Activated CD4-positive, alpha-beta T cell treated with anti-CD3 and anti-CD28 coated beads, Interleukin-2, amount 10 ng/mL, durations not matched to agents 7 days and 5 days (primary cell): ENCODE measurements at regions not wholly inside any gene's neighbourhood (a gene's known extent, or its start where the extent isn't known, plus 50 kb on each side); places are given as distances from the start of the nearest gene placed in this dataset.

Source experiments
- CTCF ChIA-PET: fragments of 350-600 bp; sonication (Branson Sonifier 250); formaldehyde crosslinking; loops from one replicate; lab custom pipeline; 2021; ENCODE audit warnings: antibody characterized with exemption; lab: Charles Lee
- POLR2A ChIA-PET: fragments of 350-600 bp; sonication (Branson Sonifier 250); formaldehyde crosslinking; loops from one replicate; lab custom pipeline; 2021; ENCODE audit warnings: antibody characterized with exemption; lab: Charles Lee
- DNase-seq: peaks from one replicate; pipeline ENCODE4 v3.0.0-alpha.2; 2020
- H3K27ac Mint-ChIP-seq: one replicate; pipeline ENCODE4 v1.8.0; 2021; ENCODE audit warnings: mild to moderate bottlenecking, moderate library complexity, mixed read lengths
- H3K27me3 Mint-ChIP-seq: one replicate; pipeline ENCODE4 v1.8.0; 2021; ENCODE audit warnings: mixed read lengths
- H3K36me3 Mint-ChIP-seq: one replicate; pipeline ENCODE4 v1.8.0; 2021; ENCODE audit warnings: low read depth, mixed read lengths
- H3K4me1 Mint-ChIP-seq: one replicate; pipeline ENCODE4 v1.8.0; 2021; ENCODE audit warnings: mixed read lengths
- H3K4me3 Mint-ChIP-seq: one replicate; pipeline ENCODE4 v1.8.0; 2021; ENCODE audit warnings: mild to moderate bottlenecking, moderate library complexity, mixed read lengths
- H3K9me3 Mint-ChIP-seq: one replicate; pipeline ENCODE4 v1.8.0; 2021; ENCODE audit warnings: mixed read lengths

DNA sequence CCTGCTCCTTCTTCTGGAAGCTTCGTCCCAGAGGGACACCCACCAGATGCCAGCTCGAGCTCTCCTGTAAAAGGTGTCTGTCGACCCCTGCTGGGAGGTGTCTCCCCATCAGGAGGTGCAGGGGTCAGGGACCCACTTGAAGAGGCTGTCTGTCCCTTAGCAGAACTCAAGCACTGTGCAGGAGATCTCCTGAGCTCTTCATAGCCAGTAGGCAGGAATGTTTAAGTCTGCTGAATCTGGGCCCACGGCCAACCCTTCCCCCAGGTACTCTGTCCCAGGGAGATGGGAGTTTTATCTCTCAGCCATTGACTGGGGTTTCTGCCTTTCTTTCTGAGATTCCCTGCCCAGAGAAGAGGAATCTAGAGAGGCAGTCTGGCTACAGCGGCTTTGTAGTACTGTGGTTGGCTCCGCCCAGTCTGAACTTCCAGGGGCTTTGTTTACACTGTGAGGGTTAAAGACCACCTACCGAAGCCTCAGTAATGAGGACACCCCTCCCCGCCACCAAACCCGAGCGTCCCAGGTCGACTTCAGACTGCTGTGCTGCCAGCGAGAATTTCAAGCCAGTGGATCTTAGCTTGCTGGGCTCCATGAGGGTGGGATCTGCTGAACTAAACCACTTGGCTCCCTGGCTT is 1383.0 kb upstream of the TENM3 start:
- ChIA-PET CTCF (no interaction called here), POLR2A (no interaction called here)
- Mint-ChIP-seq H3K27me3 (no peaks in the 10 kb centered on the region), H3K27ac (no peak overlapping the region), H3K36me3 (no peaks in the 10 kb centered on the region), H3K4me3 (no peak overlapping the region), H3K4me1 (no peaks in the 10 kb centered on the region), H3K9me3 (peaks cover 3% of the 10 kb centered on the region)
- no peak for DNase-seq

DNA sequence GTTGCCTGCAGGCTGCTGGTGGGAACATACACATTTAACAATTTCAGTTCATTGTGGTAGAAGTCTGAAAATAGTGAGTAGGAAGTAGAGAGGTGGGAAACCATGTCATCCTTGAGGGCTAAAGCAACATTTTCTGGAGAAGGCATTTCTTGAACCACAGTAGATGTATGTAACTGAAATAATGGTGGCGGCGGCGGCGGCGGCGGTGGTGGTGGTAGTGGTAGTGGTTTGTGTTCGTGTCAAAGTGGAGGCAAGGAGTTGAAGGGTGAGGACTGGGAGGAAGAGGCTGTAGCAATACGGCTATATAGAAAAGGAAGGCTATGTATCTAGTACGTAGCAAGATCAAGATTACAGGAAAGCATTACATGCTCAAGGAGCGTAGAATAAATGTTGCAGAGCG is 1381.6 kb upstream of the TENM3 start:
- Mint-ChIP-seq H3K27ac (no peak overlapping the region), H3K36me3 (no peaks in the 10 kb centered on the region), H3K9me3 (peaks cover 3% of the 10 kb centered on the region), H3K27me3 (no peaks in the 10 kb centered on the region), H3K4me1 (no peaks in the 10 kb centered on the region), H3K4me3 (no peak overlapping the region)
- POLR2A ChIA-PET: no interaction called here
- CTCF ChIA-PET: interaction anchor here (0.6 kb wide), 1 partner anchor 8 kb away, joined by 3 read pairs; no protein-coding TSS in a partner anchor
- no peak for DNase-seq

DNA sequence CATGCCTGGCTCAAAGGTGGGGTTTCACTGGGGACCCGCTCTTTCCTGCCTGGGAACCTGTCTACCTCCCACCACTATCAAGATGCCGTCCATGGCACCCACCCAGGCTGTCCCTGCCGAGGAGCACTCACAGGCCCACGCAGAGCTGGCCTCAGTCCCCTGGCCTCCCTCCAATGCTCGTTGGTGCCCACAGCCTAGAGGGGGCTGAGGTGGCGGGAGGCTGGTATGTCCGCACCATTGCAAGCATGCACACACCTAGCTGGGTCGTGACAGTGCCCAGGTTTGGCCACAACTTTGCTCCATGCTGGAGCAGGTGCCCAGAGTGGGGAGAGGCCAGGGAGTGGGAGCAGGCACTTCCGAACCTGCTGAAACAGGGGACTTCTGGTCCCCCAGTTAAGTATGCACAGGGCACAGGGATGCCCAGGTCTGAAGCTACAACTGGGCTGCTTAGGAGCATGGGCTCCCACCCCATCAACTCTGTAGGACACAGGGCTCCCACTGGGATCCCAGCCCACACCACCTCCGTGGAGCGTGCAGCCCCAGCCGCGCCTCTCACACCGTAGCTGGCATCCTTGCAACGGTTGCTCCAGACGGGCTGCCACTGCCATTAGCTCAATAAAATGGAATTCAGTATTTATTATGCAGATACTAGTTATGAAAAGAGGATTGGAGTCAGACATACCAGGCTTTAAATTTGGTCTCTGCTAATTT is 1376.1 kb upstream of the TENM3 start:
- no peaks in the 10 kb centered on the region for H3K36me3 Mint-ChIP-seq
- H3K4me3 Mint-ChIP-seq: no peak overlapping the region
- CTCF ChIA-PET: no interaction called here
- no peaks in the 10 kb centered on the region for H3K9me3 Mint-ChIP-seq
- no peak for DNase-seq
- no peaks in the 10 kb centered on the region for H3K4me1 Mint-ChIP-seq
- no peaks in the 10 kb centered on the region for H3K27me3 Mint-ChIP-seq
- POLR2A ChIA-PET: no interaction called here
- no peak overlapping the region for H3K27ac Mint-ChIP-seq

DNA sequence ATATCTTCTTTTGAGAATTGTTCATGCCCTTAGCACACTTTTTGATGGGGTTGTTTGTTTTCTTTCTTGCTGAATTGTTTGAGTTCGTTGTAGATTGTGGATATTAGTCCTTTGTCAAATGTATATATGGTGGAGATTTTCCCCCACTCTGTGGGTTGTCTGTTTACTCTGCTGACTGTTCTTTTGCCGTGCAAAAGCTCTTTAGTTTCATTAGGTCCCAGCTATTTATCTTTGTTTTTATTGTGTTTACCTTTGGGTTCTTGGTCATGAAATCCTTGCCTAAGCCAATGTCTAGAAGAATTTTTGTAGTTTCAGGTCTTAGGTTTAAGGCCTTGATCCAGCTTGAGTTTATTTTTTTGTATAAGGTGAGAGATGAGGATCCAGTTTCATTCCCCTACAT is 1372.6 kb upstream of the TENM3 start:
- no peak for DNase-seq
- ChIA-PET CTCF (no interaction called here), POLR2A (no interaction called here)
- Mint-ChIP-seq H3K27ac (no peak overlapping the region), H3K27me3 (no peaks in the 10 kb centered on the region), H3K9me3 (no peaks in the 10 kb centered on the region), H3K4me3 (no peak overlapping the region), H3K36me3 (no peaks in the 10 kb centered on the region), H3K4me1 (no peaks in the 10 kb centered on the region)

DNA sequence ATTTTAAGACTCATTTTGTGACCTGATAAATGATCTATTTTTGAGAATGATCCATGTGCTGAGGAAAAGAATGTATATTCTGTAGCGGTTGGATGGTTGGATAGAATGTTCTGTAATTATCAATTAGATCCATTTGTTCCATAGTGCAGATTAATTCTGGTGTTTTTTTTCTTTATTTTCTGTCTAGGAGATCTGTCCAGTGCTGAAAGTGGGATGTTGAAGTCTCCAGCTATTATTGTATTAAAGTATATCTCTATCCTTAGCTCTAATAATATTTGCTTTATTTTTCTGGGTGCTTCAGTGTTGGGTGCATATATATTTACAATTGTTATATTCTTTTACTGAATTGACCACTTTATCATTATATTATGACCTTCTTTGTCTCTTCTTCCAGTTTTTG is 1344.9 kb upstream of the TENM3 start:
- Mint-ChIP-seq H3K27ac (no peak overlapping the region), H3K36me3 (no peaks in the 10 kb centered on the region), H3K4me1 (no peaks in the 10 kb centered on the region), H3K9me3 (peaks cover 2% of the 10 kb centered on the region), H3K27me3 (no peaks in the 10 kb centered on the region), H3K4me3 (no peak overlapping the region)
- POLR2A ChIA-PET: no interaction called here
- CTCF ChIA-PET: interaction anchor here (0.9 kb wide), 1 partner anchor 8 kb away, joined by 3 read pairs; no protein-coding TSS in a partner anchor
- no peak for DNase-seq

DNA sequence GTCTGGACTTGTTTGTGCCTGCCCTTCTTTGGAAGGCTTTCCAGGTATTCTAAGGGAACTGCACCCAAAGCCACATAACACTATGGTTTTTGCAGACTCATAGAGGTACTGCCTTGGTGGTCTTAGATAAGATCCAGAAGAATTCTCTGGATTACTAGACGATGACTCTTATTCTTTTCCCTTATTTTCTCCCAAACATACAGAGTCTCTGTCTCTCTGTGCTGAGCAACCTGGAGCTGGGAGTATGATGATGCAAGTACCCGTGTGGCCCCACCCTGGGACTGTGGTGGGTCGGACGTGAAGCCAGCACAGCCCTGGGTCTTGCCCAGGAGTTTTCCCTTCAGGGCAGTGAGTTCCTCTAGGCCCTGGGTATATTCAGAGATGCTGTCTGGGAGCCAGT is 1342.4 kb upstream of the TENM3 start:
- H3K9me3 Mint-ChIP-seq: peaks cover 2% of the 10 kb centered on the region
- no peaks in the 10 kb centered on the region for H3K4me1 Mint-ChIP-seq
- H3K27me3 Mint-ChIP-seq: no peaks in the 10 kb centered on the region
- H3K36me3 Mint-ChIP-seq: no peaks in the 10 kb centered on the region
- DNase-seq: no peak
- CTCF ChIA-PET: no interaction called here
- H3K27ac Mint-ChIP-seq: no peak overlapping the region
- H3K4me3 Mint-ChIP-seq: no peak overlapping the region
- POLR2A ChIA-PET: no interaction called here

DNA sequence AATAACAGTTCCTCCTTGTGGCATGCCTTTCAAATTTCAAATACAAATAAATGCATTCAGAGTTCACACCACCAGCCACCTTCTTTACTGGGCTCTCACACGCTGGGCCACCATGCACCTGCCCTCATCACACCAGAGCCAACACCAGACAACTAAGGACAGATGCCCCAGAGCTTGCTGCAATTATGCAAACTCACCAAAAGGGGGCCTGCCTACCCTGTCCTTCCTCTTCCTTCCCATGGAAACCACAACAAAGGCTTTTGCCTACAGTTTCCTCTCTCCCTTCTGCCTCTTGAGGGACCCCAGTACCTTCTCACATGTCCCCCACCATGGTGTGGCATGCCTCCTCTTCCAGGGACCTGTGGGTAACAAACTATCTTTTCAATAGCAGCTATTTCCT is 1333.9 kb upstream of the TENM3 start:
- DNase-seq: no peak
- CTCF ChIA-PET: no interaction called here
- Mint-ChIP-seq H3K9me3 (no peaks in the 10 kb centered on the region), H3K4me3 (no peak overlapping the region), H3K27ac (no peak overlapping the region), H3K36me3 (no peaks in the 10 kb centered on the region), H3K4me1 (no peaks in the 10 kb centered on the region), H3K27me3 (no peaks in the 10 kb centered on the region)
- POLR2A ChIA-PET: no interaction called here

DNA sequence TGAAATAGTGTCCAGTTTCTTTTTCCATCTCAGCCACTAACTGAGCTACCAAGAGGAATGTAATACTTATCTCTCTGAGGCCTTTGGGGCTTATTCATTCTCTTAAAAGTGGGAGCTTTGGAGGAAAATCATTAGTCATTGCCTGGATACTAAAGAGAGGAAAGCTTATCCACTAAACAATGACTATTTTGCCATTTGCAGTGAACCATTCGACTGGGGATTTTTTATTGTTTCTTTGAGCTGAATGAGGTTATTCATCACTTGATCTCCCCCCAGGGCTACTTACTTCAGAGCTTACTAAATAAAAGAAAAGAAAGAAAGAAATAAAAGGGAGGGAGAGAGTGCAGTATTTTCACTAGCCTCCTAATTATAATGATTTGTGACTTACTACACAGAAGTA is 1329.5 kb upstream of the TENM3 start:
- no peaks in the 10 kb centered on the region for H3K27me3 Mint-ChIP-seq

DNA sequence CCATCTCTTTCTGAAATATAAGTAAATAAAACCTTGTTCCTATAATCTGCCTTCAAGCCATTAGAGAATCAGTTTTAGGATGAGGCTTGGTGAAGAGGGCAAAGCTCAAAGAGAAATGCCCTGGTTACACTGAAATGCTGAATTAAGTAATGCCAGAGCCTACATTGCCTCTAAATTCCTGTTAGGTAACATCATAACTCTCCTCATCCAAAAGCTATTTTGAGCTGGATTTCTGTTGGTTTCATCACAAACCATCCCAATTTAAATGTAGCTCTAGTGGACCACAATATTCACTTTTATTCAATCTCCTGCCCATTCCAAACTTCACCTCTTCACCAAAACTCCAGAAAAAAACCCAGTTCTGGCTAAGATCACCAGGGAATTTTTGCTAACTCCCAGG is 1319.7 kb upstream of the TENM3 start:
- H3K4me1 Mint-ChIP-seq: no peaks in the 10 kb centered on the region
- no peaks in the 10 kb centered on the region for H3K9me3 Mint-ChIP-seq
- no peak overlapping the region for H3K27ac Mint-ChIP-seq
- no peaks in the 10 kb centered on the region for H3K36me3 Mint-ChIP-seq
- DNase-seq: no peak
- no peak overlapping the region for H3K4me3 Mint-ChIP-seq
- H3K27me3 Mint-ChIP-seq: no peaks in the 10 kb centered on the region
- POLR2A ChIA-PET: no interaction called here
- CTCF ChIA-PET: interaction anchor here (0.6 kb wide), 1 partner anchor 9 kb away, joined by 4 read pairs; no protein-coding TSS in a partner anchor

More for the DNA sequence above, 1329.5 kb upstream of the TENM3 start:
- H3K4me3 Mint-ChIP-seq: no peak overlapping the region
- CTCF ChIA-PET: interaction anchor here (1.2 kb wide), 1 partner anchor 24 kb away, joined by 3 read pairs; no protein-coding TSS in a partner anchor
- H3K36me3 Mint-ChIP-seq: no peaks in the 10 kb centered on the region
- POLR2A ChIA-PET: no interaction called here
- no peak overlapping the region for H3K27ac Mint-ChIP-seq
- H3K4me1 Mint-ChIP-seq: no peaks in the 10 kb centered on the region
- no peaks in the 10 kb centered on the region for H3K9me3 Mint-ChIP-seq
- no peak for DNase-seq

DNA sequence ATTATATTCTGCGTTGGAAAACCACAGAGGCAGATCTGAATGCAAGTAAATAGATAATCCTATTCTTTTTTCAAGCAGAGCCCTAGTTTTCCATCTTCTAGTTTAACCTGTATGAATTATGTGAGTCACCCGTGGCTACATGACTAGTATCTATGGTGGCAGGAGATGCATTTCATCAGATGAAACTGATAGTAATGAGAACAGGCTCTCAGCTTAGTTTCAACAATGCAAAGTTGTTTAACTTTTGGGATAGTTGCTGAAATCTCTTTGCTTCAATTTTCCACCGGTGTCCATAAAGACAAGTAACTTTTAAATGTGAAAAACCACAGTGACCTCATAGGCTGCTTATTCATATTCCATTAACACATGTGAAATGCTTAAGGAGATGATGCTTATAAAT is 1317.4 kb upstream of the TENM3 start:
- Mint-ChIP-seq H3K27ac (no peak overlapping the region), H3K4me3 (no peak overlapping the region), H3K27me3 (no peaks in the 10 kb centered on the region), H3K36me3 (no peaks in the 10 kb centered on the region), H3K9me3 (peaks cover 2% of the 10 kb centered on the region), H3K4me1 (no peaks in the 10 kb centered on the region)
- ChIA-PET CTCF (no interaction called here), POLR2A (no interaction called here)
- DNase-seq: no peak

DNA sequence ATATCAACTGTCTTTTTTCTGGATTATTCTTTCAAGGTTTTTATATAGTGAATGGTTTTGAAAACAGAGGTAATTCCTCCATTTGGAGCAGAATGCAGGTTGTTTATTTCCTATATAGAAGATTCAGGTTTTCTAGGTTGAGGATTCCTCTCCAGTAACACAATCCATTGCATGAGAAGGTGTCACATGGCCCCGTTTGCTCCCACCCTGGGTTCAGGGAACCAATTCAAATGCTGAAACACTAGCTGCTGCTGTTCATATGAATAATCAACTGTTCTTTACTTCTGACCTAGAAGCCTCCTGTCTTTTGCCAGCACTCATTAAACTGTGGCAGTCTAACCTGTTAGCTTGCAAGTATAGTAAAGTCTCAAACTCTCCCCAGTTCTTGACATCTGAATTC is 1316.9 kb upstream of the TENM3 start:
- Mint-ChIP-seq H3K27me3 (no peaks in the 10 kb centered on the region), H3K36me3 (no peaks in the 10 kb centered on the region), H3K27ac (no peak overlapping the region), H3K9me3 (peaks cover 2% of the 10 kb centered on the region), H3K4me1 (no peaks in the 10 kb centered on the region), H3K4me3 (no peak overlapping the region)
- POLR2A ChIA-PET: no interaction called here
- no peak for DNase-seq
- CTCF ChIA-PET: no interaction called here

DNA sequence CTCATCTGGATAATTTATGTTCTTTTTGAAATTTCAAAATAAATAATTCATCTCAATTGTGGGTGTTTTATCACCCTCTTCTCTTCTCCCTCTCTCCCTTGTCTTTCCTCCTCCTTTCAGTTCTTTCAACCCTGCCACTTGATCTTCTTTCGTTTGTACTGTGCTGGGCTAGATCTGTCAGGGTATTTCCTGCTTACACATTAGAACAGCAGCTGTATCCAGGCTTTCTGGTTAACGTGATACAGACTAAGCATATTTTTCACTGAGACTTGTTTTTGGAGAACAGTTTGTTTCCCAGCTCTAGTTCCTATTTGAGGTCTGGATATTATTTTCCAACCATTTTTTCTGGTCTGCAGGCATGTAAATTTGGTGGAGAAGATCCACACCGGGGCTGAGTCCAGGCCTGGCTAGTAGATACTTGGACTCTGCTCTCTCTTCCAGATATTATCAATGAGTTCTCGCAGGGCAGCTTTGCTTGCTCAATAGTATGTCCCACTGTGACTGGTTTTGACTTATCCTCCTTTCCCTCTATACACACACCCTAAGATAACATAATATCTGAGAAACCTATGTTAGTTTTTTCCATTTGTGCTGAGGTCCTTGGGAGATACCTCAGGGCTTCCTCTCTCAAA is 1310.7 kb upstream of the TENM3 start:
- H3K9me3 Mint-ChIP-seq: peaks cover 2% of the 10 kb centered on the region
- no peak overlapping the region for H3K4me3 Mint-ChIP-seq
- no peaks in the 10 kb centered on the region for H3K36me3 Mint-ChIP-seq
- POLR2A ChIA-PET: no interaction called here
- no peak overlapping the region for H3K27ac Mint-ChIP-seq
- CTCF ChIA-PET: no interaction called here
- no peak for DNase-seq
- no peaks in the 10 kb centered on the region for H3K27me3 Mint-ChIP-seq
- H3K4me1 Mint-ChIP-seq: no peaks in the 10 kb centered on the region

DNA sequence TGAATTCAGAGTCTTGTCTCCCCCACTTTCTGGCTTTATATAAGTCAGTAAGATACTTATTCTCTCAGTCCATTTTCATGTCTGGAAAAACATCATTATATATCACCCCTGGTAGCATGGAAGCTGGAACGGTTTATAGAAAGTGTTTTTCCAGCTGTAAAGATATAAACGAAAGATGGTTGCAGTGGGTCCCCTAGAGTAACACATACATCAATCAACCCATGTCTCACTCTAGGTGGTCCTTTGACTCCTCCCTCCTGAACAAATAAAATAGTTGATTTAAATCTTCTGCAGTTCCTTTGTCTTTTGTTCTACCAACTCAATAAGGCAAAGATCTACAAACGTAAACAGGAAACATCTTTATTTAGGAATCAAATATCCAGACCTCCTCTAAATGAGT is 1306.1 kb upstream of the TENM3 start:
- Mint-ChIP-seq H3K36me3 (no peaks in the 10 kb centered on the region), H3K27ac (no peak overlapping the region), H3K4me3 (no peak overlapping the region), H3K4me1 (no peaks in the 10 kb centered on the region), H3K27me3 (no peaks in the 10 kb centered on the region), H3K9me3 (no peaks in the 10 kb centered on the region)
- POLR2A ChIA-PET: no interaction called here
- DNase-seq: no peak
- CTCF ChIA-PET: no interaction called here
